Suprapubic skin (tissue), 4 donors: ENCODE measurements at regions not wholly inside any gene's neighbourhood (a gene's known extent, or its start where the extent isn't known, plus 50 kb on each side); places are given as distances from the start of the nearest gene placed in this dataset.

ENCODE experiments used
- DNase-seq, 2 donors: peaks; one replicate each; pipeline ENCODE4 v3.0.0-alpha.2; 2019; ENCODE audit warnings: low spot score in 2 of 2
- H3K27ac ChIP-seq: fragments of 200-600 bp; sonication (generic); one replicate; pipeline ENCODE4 v1.5.1; 2019
- H3K27me3 ChIP-seq: fragments of 200-600 bp; sonication (generic); one replicate; pipeline ENCODE4 v1.5.1; 2019
- H3K36me3 ChIP-seq: fragments of 200-600 bp; sonication (generic); one replicate; pipeline ENCODE4 v1.5.1; 2019
- H3K4me1 ChIP-seq: fragments of 200-600 bp; sonication (generic); one replicate; pipeline ENCODE4 v1.5.1; 2019
- H3K4me3 ChIP-seq: fragments of 200-600 bp; sonication (generic); one replicate; pipeline ENCODE4 v1.5.1; 2019; ENCODE audit warnings: mild to moderate bottlenecking
- H3K9me3 ChIP-seq: fragments of 200-600 bp; sonication (generic); one replicate; pipeline ENCODE4 v1.5.1; 2019
- EP300 ChIP-seq: sonication (generic); formaldehyde crosslinking; IDR thresholded peaks from one replicate; pipeline ENCODE4 v1.6.1; 2017; ENCODE audit warnings: antibody characterized with exemption
- POLR2A ChIP-seq, 2 donors: fragments of 450-650 bp; IDR thresholded peaks; one replicate each; pipeline ENCODE4 v1.6.1; 2017; ENCODE audit warnings: antibody characterized with exemption in 2 of 2, mild to moderate bottlenecking in 2 of 2, moderate library complexity in 2 of 2
- POLR2AphosphoS5 ChIP-seq, 3 donors: sonication (generic); formaldehyde crosslinking; IDR thresholded peaks; one replicate each; pipeline ENCODE4 v1.6.1; 2017; ENCODE audit warnings: antibody characterized with exemption in 3 of 3
- WGBS: methylation state at CpG from one replicate; pipeline ENCODE4 v1.1.5; 2018; 5-methylcytosine and 5-hydroxymethylcytosine counted together
- TF ChIP-seq, protein P1 (sequence below), 2 donors: fragments of 200-600 bp in 1 of 2; fragments of 450-650 bp in 1 of 2; sonication (generic) in 1 of 2; IDR thresholded peaks; one replicate each; pipeline ENCODE4 v1.5.1; 2016 to 2019; ENCODE audit warnings: antibody characterized with exemption in 2 of 2, mild to moderate bottlenecking in 1 of 2, moderate library complexity in 1 of 2

DNA sequence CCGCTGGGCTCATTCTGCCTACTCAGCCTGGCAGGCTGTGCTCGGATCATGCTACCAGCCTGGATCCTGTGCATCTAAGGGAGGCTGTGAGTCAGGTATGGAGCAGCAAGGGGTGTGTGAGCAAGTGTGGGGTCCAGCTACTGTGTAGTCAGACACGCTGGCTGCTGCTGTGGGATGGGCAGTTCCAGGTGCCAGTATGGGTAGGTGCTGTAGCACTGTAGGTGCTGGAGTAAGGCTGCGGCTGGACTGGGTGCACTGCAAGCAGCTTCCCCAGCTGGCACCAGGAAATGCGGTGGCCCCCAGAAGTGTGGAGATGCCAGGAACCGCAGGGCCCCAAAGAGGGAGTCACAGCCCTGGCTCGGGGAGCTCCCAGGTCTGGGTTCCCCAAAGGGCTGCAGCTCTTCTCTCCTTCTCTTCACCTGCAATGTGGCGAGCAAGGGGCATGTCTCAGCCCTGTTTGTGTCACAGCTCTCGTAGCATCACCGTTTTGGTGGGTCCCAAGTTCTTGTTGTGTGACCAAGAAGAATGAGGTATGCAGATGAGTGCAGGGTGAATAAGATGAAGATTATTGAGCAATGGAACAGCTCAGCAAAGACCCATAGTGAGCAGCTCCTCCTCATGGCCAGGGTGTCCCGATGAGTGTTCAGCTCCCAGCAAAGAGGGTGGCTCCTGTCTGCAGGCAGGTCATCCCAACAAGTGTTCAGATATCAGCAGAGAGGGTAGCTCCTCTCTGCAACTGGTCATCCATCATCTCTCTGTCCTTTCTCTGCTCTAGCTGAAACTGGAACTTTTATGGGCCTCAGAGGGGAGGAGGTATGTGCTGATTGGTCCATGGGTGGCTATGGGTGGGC is 462.9 kb downstream of the TBC1D22A start:
- Histone ChIP-seq H3K4me3 (no peak overlapping the region), H3K27ac (no peak overlapping the region), H3K27me3 (no peaks in the 10 kb centered on the region), H3K36me3 (no peaks in the 10 kb centered on the region), H3K9me3 (no peaks in the 10 kb centered on the region), H3K4me1 (no peaks in the 10 kb centered on the region)
- peak in 1 of 2 donors; percentile 55 for DNase-seq
- TF ChIP-seq POLR2AphosphoS5 (IDR thresholded peaks at IDR 0.05) (no peak), POLR2A (IDR thresholded peaks at IDR 0.05) (no peak), EP300 (no peak)
- TF ChIP-seq, protein P1, sequence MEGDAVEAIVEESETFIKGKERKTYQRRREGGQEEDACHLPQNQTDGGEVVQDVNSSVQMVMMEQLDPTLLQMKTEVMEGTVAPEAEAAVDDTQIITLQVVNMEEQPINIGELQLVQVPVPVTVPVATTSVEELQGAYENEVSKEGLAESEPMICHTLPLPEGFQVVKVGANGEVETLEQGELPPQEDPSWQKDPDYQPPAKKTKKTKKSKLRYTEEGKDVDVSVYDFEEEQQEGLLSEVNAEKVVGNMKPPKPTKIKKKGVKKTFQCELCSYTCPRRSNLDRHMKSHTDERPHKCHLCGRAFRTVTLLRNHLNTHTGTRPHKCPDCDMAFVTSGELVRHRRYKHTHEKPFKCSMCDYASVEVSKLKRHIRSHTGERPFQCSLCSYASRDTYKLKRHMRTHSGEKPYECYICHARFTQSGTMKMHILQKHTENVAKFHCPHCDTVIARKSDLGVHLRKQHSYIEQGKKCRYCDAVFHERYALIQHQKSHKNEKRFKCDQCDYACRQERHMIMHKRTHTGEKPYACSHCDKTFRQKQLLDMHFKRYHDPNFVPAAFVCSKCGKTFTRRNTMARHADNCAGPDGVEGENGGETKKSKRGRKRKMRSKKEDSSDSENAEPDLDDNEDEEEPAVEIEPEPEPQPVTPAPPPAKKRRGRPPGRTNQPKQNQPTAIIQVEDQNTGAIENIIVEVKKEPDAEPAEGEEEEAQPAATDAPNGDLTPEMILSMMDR (IDR thresholded peaks at IDR 0.05), result no peak
- WGBS, result 86% methylated on average over 9 of the region's 11 CpGs
